Duodenal mucosa (tissue), 2 donors: ENCODE measurements at regions not wholly inside any gene's neighbourhood (a gene's known extent, or its start where the extent isn't known, plus 50 kb on each side); places are given as distances from the start of the nearest gene placed in this dataset.

ENCODE experiments used
- H3K27ac ChIP-seq: one replicate; pipeline ENCODE4 v1.7.0; 2013; ENCODE audit warnings: low read depth, low read length
- H3K27me3 ChIP-seq, 2 donors: one replicate each; pipeline ENCODE4 v1.7.0; 2013; ENCODE audit warnings: low read length in 2 of 2, control low read depth in 1 of 2; ENCODE audit not compliant: insufficient read depth in 2 of 2, control insufficient read depth in 1 of 2
- H3K36me3 ChIP-seq, 2 donors: one replicate each; pipeline ENCODE4 v1.7.0; 2013; ENCODE audit warnings: low read length in 2 of 2, control low read depth in 1 of 2; ENCODE audit not compliant: insufficient read depth in 2 of 2, control insufficient read depth in 1 of 2
- H3K4me1 ChIP-seq, 2 donors: one replicate each; pipeline ENCODE4 v1.7.0; 2013; ENCODE audit warnings: low read length in 2 of 2, control low read depth in 1 of 2; ENCODE audit not compliant: insufficient read depth in 2 of 2, control insufficient read depth in 1 of 2
- H3K4me3 ChIP-seq, 2 donors: one replicate each; pipeline ENCODE4 v1.7.0; 2013; ENCODE audit warnings: low read length in 2 of 2, low read depth in 1 of 2
- H3K9ac ChIP-seq, 2 donors: one replicate each; pipeline ENCODE4 v1.7.0; 2013; ENCODE audit warnings: low read length in 2 of 2, low read depth in 1 of 2
- H3K9me3 ChIP-seq, 2 donors: one replicate each; pipeline ENCODE4 v1.7.0; 2013; ENCODE audit warnings: low read length in 2 of 2, control low read depth in 1 of 2; ENCODE audit not compliant: control insufficient read depth in 1 of 2

DNA sequence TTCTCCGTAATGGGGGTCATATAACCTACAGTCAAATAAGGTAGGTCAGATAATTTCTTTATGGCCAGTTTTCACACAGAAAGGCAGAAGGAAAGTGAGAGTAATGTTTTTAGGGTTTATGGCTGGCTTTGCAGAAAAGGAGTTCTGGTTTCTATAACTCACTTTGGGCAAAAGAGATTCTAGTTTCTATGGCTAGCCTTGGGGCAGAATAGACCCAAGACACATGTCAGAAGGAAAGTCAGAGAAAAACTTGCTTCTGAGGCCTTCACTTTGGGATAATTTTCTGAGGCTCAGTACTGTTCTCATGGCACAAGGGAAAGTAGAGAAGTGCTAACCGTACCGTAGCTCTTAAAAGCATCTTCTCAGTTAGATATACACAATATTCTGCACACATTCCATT, 1145.3 kb downstream of the EFNA5 start:
- H3K36me3 ChIP-seq, result no peaks in the 10 kb centered on the region
- no peaks in the 10 kb centered on the region for H3K27me3 ChIP-seq
- H3K9me3 ChIP-seq, result no peaks in the 10 kb centered on the region
- no peak overlapping the region for H3K9ac ChIP-seq
- H3K4me3 ChIP-seq, result no peak overlapping the region
- H3K27ac ChIP-seq, result no peak overlapping the region
- H3K4me1 ChIP-seq, result no peaks in the 10 kb centered on the region

DNA sequence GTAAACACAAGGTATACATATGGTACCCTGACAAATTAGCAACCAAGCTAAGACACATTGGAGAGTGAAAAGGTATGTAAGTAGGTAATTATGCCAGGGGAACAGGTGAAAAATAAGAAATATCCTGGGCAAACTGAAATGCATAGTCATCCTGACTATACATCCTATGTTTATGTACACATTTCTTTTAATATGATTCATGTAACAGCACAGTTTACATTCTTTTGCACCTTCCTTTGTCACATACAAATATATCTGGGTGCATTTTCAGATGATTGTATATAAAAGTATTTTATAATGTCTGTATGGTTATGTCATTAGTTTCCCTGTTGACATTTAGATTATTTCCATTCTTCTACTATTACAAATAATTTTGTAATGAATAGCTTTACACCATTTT, 1146.9 kb downstream of the EFNA5 start:
- Histone ChIP-seq H3K27me3 (no peaks in the 10 kb centered on the region), H3K27ac (no peak overlapping the region), H3K4me1 (no peaks in the 10 kb centered on the region), H3K9ac (no peak overlapping the region), H3K9me3 (no peaks in the 10 kb centered on the region), H3K36me3 (no peaks in the 10 kb centered on the region), H3K4me3 (no peak overlapping the region)

DNA sequence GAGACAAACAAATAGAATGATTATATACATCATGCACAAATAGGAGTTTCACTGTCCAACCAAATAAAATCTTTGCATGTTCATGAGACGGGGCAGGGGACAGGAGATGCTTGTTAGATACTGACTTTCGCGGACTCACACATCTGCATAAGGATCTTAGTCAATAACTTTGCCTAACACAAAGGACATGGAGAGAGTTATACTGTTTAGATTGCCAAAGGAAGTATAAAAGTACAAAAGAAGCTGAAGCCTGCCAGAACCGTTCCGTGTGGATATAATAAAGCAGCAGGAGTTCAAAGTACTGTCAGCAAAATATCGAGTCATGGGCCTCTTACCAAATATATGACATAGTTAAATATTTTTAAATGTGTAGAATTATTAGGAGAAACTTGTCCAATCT, 1148.4 kb downstream of the EFNA5 start:
- H3K4me3 ChIP-seq, result no peak overlapping the region
- no peaks in the 10 kb centered on the region for H3K27me3 ChIP-seq
- H3K36me3 ChIP-seq, result no peaks in the 10 kb centered on the region
- no peak overlapping the region for H3K9ac ChIP-seq
- H3K4me1 ChIP-seq, result no peaks in the 10 kb centered on the region
- no peaks in the 10 kb centered on the region for H3K9me3 ChIP-seq
- H3K27ac ChIP-seq, result no peak overlapping the region

DNA sequence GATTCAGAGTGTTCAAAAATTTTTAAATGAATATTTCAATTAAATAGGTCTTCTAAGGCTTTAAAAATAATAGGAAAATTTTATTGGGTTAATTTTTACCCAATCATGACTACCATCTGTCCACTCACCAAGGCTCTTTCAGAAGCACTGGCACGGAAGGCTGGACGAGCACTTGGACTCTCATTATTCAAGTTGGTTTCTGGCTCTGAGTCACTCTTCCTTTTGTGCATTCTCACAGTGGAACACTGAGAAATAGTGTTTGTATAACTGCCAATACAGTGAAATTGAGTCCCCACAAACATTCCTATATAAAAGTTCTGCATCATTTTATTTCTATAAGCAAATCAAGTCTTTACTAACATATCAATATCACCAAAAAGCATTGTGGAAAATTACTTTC, 1149.0 kb downstream of the EFNA5 start:
- no peaks in the 10 kb centered on the region for H3K9me3 ChIP-seq
- no peaks in the 10 kb centered on the region for H3K27me3 ChIP-seq
- no peak overlapping the region for H3K9ac ChIP-seq
- no peaks in the 10 kb centered on the region for H3K36me3 ChIP-seq
- H3K4me3 ChIP-seq, result no peak overlapping the region
- no peak overlapping the region for H3K27ac ChIP-seq
- H3K4me1 ChIP-seq, result no peaks in the 10 kb centered on the region

DNA sequence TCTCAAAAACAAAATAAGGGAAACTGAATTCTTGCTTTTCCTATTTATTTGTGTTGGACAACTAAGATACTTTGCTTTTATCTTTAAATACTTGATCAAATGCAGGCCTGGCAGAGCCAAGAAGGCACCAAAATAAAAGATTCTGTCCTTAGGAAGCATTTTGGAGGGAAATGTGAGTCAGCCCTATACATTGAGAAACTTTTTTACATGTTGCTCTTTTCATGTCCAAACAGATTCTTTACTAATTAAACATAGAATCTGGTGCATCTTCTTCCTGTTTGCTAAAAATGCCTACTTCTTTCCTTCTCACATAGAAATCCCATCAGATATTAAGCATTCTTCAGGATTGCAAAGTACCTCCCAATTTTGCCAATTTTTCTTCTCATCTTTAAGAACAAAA, 1160.4 kb downstream of the EFNA5 start:
- Histone ChIP-seq H3K9ac (no peak overlapping the region), H3K9me3 (no peaks in the 10 kb centered on the region), H3K4me1 (no peaks in the 10 kb centered on the region), H3K4me3 (no peak overlapping the region), H3K36me3 (no peaks in the 10 kb centered on the region), H3K27me3 (no peaks in the 10 kb centered on the region), H3K27ac (no peak overlapping the region)

DNA sequence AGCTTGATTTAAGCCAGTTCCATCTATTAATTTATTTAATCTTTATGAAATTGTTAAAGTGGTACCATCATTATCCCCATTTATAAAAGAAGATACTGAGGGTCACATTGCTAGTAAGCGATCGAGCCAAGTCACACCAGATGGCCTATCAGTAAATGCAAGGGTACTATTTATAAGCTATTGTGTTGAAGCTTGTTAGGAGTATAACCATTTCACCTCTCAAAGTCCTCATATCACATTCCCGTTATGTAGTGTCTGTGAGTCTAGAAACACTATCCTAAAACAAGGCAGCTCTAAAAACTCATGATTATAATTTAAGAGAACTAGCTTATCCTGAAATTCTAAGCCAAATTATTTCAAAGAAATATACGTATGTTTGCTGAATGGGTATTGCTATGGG, 1161.8 kb downstream of the EFNA5 start:
- Histone ChIP-seq H3K4me1 (no peaks in the 10 kb centered on the region), H3K27ac (no peak overlapping the region)

DNA sequence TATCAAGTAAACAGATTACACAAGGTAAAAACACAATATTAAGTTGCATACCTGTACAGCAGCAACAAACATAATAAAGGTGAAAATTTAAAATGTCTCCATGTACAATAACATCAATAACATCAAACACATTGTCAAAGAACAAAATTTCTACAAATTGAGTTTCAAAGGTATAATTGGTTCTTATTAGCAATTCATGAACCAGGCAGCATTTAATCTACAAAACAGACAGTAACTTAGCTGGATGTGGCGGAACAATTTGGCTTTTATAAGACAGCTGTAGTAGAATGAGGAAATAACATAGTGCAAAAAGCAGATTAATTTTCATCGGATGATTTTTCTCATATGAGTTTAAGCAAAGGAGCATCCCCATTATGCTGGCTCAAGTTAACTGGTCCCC, 1176.8 kb downstream of the EFNA5 start:
- Histone ChIP-seq H3K4me3 (no peak overlapping the region), H3K9ac (no peak overlapping the region), H3K36me3 (no peaks in the 10 kb centered on the region), H3K4me1 (no peaks in the 10 kb centered on the region), H3K9me3 (no peaks in the 10 kb centered on the region), H3K27me3 (no peaks in the 10 kb centered on the region), H3K27ac (no peak overlapping the region)

More for the DNA sequence above, 1161.8 kb downstream of the EFNA5 start:
- H3K9me3 ChIP-seq, result no peaks in the 10 kb centered on the region
- H3K4me3 ChIP-seq, result no peak overlapping the region
- H3K9ac ChIP-seq, result no peak overlapping the region
- H3K27me3 ChIP-seq, result no peaks in the 10 kb centered on the region
- H3K36me3 ChIP-seq, result no peaks in the 10 kb centered on the region

DNA sequence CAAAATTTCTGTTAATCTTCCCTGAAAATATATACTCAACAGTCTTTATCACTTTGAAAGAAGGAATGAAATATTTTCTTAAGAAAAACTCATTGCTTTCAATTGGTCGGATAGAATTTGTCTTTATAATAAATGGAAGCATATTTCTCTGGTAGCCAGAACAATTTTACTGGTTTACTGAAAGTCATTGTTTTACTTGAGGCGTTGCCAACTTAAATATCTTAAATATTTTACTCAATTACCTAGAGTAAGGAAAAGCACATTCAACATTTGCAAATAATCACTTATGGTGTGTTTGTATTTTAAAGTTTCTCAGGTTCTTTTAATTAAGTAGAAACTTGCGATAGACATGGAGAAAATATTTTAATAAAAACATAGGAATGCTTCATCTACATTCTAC, 1181.7 kb downstream of the EFNA5 start:
- Histone ChIP-seq H3K9me3 (no peaks in the 10 kb centered on the region), H3K4me3 (no peak overlapping the region), H3K9ac (no peak overlapping the region), H3K27me3 (no peaks in the 10 kb centered on the region), H3K27ac (no peak overlapping the region), H3K36me3 (no peaks in the 10 kb centered on the region), H3K4me1 (no peaks in the 10 kb centered on the region)

DNA sequence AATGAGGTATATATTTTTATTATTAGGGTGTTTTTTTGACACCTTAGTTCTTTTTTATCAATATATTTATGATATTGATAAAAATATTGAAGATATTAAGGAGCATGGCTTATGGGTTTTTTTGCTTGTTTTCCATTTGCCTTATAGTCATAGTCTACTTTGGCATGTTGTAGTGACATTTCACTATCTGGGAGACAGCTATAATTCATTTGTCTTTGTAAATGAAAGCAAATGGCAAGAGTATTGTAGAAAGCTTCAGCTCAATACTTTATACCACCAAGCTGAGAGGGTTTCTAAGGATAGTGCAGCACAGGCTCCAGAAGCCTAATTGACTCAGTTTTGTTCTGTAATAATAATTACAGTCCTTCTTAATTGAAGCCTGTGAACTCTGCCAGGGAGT, 1182.3 kb downstream of the EFNA5 start:
- H3K4me1 ChIP-seq, result no peaks in the 10 kb centered on the region
- H3K4me3 ChIP-seq, result no peak overlapping the region
- H3K27me3 ChIP-seq, result no peaks in the 10 kb centered on the region
- no peak overlapping the region for H3K9ac ChIP-seq
- no peaks in the 10 kb centered on the region for H3K9me3 ChIP-seq
- H3K27ac ChIP-seq, result no peak overlapping the region
- H3K36me3 ChIP-seq, result no peaks in the 10 kb centered on the region

DNA sequence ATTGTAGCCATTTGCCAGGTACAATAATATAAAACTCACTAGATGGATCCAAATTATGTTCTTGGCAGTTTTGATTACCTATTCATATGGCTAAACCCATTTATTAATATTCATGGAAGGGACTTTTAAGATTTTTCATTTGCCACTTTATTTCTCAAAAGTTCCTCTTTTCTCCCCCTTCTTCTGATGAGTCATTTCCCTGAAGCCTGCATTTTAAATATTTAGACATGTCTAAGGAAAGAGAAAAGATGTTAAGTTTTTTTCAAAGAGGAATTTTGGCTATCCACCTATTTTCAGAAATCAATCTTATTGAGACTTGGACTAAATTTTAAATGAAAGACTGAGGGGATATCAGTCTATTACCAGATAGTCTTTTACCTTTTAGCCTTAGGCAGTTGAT, 1189.4 kb downstream of the EFNA5 start:
- no peaks in the 10 kb centered on the region for H3K36me3 ChIP-seq
- H3K9ac ChIP-seq, result no peak overlapping the region
- H3K27ac ChIP-seq, result no peak overlapping the region
- no peak overlapping the region for H3K4me3 ChIP-seq
- H3K4me1 ChIP-seq, result no peaks in the 10 kb centered on the region
- no peaks in the 10 kb centered on the region for H3K9me3 ChIP-seq
- no peaks in the 10 kb centered on the region for H3K27me3 ChIP-seq

DNA sequence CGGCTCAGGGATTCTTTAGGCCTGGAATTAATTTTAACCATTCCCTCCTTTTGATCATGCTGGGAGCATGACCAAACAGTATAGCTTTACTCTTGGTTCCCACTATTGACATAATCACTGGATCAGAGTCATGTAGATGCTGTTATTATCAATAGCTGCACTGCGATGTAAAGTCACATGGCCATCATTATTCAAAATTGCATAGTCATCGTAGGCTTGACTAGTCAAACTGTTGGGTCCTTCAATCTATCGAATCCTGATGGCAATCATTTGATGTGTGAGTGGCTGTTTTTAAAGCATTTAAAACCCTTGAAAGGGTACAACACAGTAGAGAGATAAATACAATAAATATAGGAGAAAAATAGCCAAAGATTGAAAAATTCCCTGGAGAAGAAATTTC, 1194.1 kb downstream of the EFNA5 start:
- Histone ChIP-seq H3K9ac (no peak overlapping the region), H3K9me3 (no peaks in the 10 kb centered on the region), H3K4me1 (no peaks in the 10 kb centered on the region), H3K27me3 (no peaks in the 10 kb centered on the region), H3K36me3 (no peaks in the 10 kb centered on the region), H3K4me3 (no peak overlapping the region), H3K27ac (no peak overlapping the region)
